Neural progenitor cell (in vitro differentiated cells): ENCODE measurements at regions not wholly inside any gene's neighbourhood (a gene's known extent, or its start where the extent isn't known, plus 50 kb on each side); places are given as distances from the start of the nearest gene placed in this dataset.

ENCODE experiments used
- EZH2 ChIP-seq: fragments of 200-600 bp; sonication (generic); IDR thresholded peaks from 2 replicates; pipeline ENCODE4 v1.6.1; 2017; ENCODE audit warnings: antibody characterized with exemption, mild to moderate bottlenecking, moderate library complexity
- EZH2phosphoT487 ChIP-seq: fragments of 200-600 bp; sonication (generic); IDR thresholded peaks from 2 replicates; pipeline ENCODE4 v1.6.1; 2017; ENCODE audit warnings: antibody characterized with exemption
- TF ChIP-seq, protein P1 (sequence below): fragments of 200-600 bp; sonication (generic); IDR thresholded peaks from 2 replicates; pipeline ENCODE4 v1.5.1; 2017; ENCODE audit warnings: antibody characterized with exemption, mild to moderate bottlenecking

DNA sequence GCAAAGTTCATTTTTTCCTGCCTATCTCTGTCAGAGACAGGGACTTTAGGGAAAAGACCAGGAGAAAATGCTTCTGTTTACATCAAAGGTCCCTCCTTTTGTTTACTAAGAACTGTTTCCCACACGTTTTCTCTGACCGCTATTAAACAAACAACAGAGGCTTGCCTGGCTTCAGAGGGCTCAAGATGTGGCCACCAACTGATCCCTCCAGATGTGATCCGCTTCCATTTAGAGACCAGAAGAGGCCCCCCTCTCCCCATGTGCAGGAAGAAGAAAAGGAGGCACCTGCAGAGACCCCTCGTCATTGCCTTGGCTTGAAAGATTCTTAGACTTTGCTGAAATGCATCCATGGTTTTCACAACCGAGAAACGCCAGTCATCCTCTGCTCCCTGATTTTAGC is 217.9 kb upstream of the PWP1 start:
- TF ChIP-seq, protein P1, sequence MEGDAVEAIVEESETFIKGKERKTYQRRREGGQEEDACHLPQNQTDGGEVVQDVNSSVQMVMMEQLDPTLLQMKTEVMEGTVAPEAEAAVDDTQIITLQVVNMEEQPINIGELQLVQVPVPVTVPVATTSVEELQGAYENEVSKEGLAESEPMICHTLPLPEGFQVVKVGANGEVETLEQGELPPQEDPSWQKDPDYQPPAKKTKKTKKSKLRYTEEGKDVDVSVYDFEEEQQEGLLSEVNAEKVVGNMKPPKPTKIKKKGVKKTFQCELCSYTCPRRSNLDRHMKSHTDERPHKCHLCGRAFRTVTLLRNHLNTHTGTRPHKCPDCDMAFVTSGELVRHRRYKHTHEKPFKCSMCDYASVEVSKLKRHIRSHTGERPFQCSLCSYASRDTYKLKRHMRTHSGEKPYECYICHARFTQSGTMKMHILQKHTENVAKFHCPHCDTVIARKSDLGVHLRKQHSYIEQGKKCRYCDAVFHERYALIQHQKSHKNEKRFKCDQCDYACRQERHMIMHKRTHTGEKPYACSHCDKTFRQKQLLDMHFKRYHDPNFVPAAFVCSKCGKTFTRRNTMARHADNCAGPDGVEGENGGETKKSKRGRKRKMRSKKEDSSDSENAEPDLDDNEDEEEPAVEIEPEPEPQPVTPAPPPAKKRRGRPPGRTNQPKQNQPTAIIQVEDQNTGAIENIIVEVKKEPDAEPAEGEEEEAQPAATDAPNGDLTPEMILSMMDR: peak; percentile 27
- TF ChIP-seq EZH2 (no peak), EZH2phosphoT487 (no peak)
